Endodermal cell (in vitro differentiated cells): ENCODE measurements at regions not wholly inside any gene's neighbourhood (a gene's known extent, or its start where the extent isn't known, plus 50 kb on each side); places are given as distances from the start of the nearest gene placed in this dataset.

Experiments used
- DNase-seq: peaks from one replicate; pipeline ENCODE4 v3.0.0-alpha.2; 2017
- H3K27ac ChIP-seq: 2 replicates; pipeline ENCODE4 v1.5.1; 2013; ENCODE audit warnings: mild to moderate bottlenecking, low read depth, low read length, moderate library complexity
- H3K27me3 ChIP-seq: 2 replicates; pipeline ENCODE4 v1.6.1; 2013; ENCODE audit warnings: mild to moderate bottlenecking, low read length, moderate library complexity; ENCODE audit not compliant: insufficient read depth, control insufficient read depth, poor library complexity, severe bottlenecking
- H3K36me3 ChIP-seq: 2 replicates; pipeline ENCODE4 v1.7.0; 2013; ENCODE audit warnings: mild to moderate bottlenecking, low read length, moderate library complexity; ENCODE audit not compliant: control insufficient read depth, insufficient read depth
- H3K4me1 ChIP-seq: one replicate; pipeline ENCODE4 v1.7.0; 2013; ENCODE audit warnings: low read length; ENCODE audit not compliant: control insufficient read depth, insufficient read depth
- H3K4me3 ChIP-seq: 2 replicates; pipeline ENCODE4 v1.5.1; 2013; ENCODE audit warnings: mild to moderate bottlenecking, low read length, moderate library complexity
- H3K9ac ChIP-seq: 2 replicates; pipeline ENCODE4 v1.6.1; 2013; ENCODE audit warnings: mild to moderate bottlenecking, low read length, moderate library complexity; ENCODE audit not compliant: poor library complexity, severe bottlenecking; ENCODE audit errors: extremely low read depth
- H3K9me3 ChIP-seq: 2 replicates; pipeline ENCODE4 v1.6.1; 2013; ENCODE audit warnings: mild to moderate bottlenecking, low read length, moderate library complexity; ENCODE audit not compliant: control insufficient read depth
- H3K27ac Mint-ChIP-seq: 2 replicates; pipeline ENCODE4 v1.8.0; 2020; ENCODE audit warnings: mixed read lengths
- H3K27me3 Mint-ChIP-seq: 2 replicates; pipeline ENCODE4 v1.8.0; 2021; ENCODE audit warnings: mild to moderate bottlenecking, mixed read lengths; ENCODE audit not compliant: insufficient read depth
- H3K36me3 Mint-ChIP-seq: 2 replicates; pipeline ENCODE4 v1.8.0; 2020; ENCODE audit warnings: low read depth, mixed read lengths
- H3K4me1 Mint-ChIP-seq: 2 replicates; pipeline ENCODE4 v1.8.0; 2020; ENCODE audit warnings: mixed read lengths
- H3K4me3 Mint-ChIP-seq: 2 replicates; pipeline ENCODE4 v1.8.0; 2020; ENCODE audit warnings: mild to moderate bottlenecking, moderate library complexity, mixed read lengths
- H3K9me3 Mint-ChIP-seq: 2 replicates; pipeline ENCODE4 v1.8.0; 2020; ENCODE audit warnings: mild to moderate bottlenecking, mixed read lengths
- WGBS, 2 experiments: methylation state at CpG; one replicate each; pipeline versions ENCODE4 v1.1.5 to v1.1.7; 2013; ENCODE audit warnings: missing lambda C conversion rate in 2 of 2, mixed read lengths in 1 of 2; ENCODE audit not compliant: insufficient coverage in 1 of 2, insufficient read length in 1 of 2; 5-methylcytosine and 5-hydroxymethylcytosine counted together
- TF ChIP-seq, protein P1 (sequence below): fragments of 200-600 bp; sonication (generic); conservative IDR thresholded peaks from 2 replicates; pipeline ENCODE4 v1.5.0; 2021; ENCODE audit warnings: antibody characterized with exemption, mild to moderate bottlenecking

DNA sequence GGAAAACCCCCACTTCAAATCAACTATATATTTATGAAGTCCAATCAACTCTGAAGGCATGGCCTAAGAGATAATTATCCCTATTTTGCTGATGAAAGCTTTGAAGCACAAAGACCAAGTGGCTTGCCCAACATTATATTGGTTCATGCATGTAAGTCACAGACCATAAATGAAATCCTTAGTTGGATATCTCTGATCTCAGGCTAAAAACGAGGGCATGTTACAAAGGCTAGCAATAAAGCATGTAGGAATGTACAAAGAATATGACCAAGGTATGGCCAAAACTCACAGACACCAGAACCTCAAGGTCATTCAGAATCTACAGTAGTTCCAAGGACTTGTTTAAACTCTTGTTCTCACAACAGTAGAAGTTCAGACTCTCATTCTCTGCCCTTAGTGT is 100.2 kb upstream of the SESN3 start:
- no peak overlapping the region for H3K27ac ChIP-seq
- no peak for DNase-seq
- no peak overlapping the region for H3K4me3 ChIP-seq
- Mint-ChIP-seq H3K4me3 (no peak overlapping the region), H3K36me3 (no peaks in the 10 kb centered on the region), H3K9me3 (no peaks in the 10 kb centered on the region), H3K27me3 (peaks cover 17% of the 10 kb centered on the region), H3K27ac (no peak overlapping the region), H3K4me1 (peaks cover 40% of the 10 kb centered on the region)
- H3K36me3 ChIP-seq, result no peaks in the 10 kb centered on the region
- H3K9me3 ChIP-seq, result no peaks in the 10 kb centered on the region
- H3K27me3 ChIP-seq, result no peaks in the 10 kb centered on the region
- H3K4me1 ChIP-seq, result peaks cover 14% of the 10 kb centered on the region
- TF ChIP-seq, protein P1, sequence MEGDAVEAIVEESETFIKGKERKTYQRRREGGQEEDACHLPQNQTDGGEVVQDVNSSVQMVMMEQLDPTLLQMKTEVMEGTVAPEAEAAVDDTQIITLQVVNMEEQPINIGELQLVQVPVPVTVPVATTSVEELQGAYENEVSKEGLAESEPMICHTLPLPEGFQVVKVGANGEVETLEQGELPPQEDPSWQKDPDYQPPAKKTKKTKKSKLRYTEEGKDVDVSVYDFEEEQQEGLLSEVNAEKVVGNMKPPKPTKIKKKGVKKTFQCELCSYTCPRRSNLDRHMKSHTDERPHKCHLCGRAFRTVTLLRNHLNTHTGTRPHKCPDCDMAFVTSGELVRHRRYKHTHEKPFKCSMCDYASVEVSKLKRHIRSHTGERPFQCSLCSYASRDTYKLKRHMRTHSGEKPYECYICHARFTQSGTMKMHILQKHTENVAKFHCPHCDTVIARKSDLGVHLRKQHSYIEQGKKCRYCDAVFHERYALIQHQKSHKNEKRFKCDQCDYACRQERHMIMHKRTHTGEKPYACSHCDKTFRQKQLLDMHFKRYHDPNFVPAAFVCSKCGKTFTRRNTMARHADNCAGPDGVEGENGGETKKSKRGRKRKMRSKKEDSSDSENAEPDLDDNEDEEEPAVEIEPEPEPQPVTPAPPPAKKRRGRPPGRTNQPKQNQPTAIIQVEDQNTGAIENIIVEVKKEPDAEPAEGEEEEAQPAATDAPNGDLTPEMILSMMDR, result no peak
- no peak overlapping the region for H3K9ac ChIP-seq
- 89 to 100% methylated on average over 1 of the region's 1 CpG for WGBS, 2 experiments

- 71 to 91% methylated on average over 1 of the region's 1 CpG for WGBS, 2 experiments
- peaks cover 12% of the 10 kb centered on the region for H3K27me3 Mint-ChIP-seq
- no peak overlapping the region for H3K27ac ChIP-seq
- no peak overlapping the region for H3K9ac ChIP-seq
- peaks cover 14% of the 10 kb centered on the region for H3K4me1 ChIP-seq
- peak; percentile 64 for DNase-seq
- TF ChIP-seq, protein P1, result no peak
- H3K9me3 ChIP-seq, result no peaks in the 10 kb centered on the region
- H3K27me3 ChIP-seq, result no peaks in the 10 kb centered on the region
- H3K4me3 ChIP-seq, result no peak overlapping the region
- peaks cover 42% of the 10 kb centered on the region for H3K4me1 Mint-ChIP-seq
- no peaks in the 10 kb centered on the region for H3K9me3 Mint-ChIP-seq
- no peaks in the 10 kb centered on the region for H3K36me3 ChIP-seq
- no peak overlapping the region for H3K4me3 Mint-ChIP-seq
- H3K27ac Mint-ChIP-seq, result no peak overlapping the region
- no peaks in the 10 kb centered on the region for H3K36me3 Mint-ChIP-seq
Measured at GRCh38 chr11:95330302-95330701, 99.3 kb upstream of the SESN3 start.

- H3K4me3 Mint-ChIP-seq, result no peak overlapping the region
- H3K36me3 Mint-ChIP-seq, result no peaks in the 10 kb centered on the region
- peaks cover 35% of the 10 kb centered on the region for H3K4me1 Mint-ChIP-seq
- TF ChIP-seq, protein P1, result no peak
- peaks cover 4% of the 10 kb centered on the region for H3K9me3 Mint-ChIP-seq
- H3K27me3 ChIP-seq, result no peaks in the 10 kb centered on the region
- H3K9ac ChIP-seq, result no peak overlapping the region
- no peak overlapping the region for H3K27ac ChIP-seq
- no peaks in the 10 kb centered on the region for H3K9me3 ChIP-seq
- 90% methylated on average over 2 of the region's 2 CpGs for WGBS, 2 experiments
- peaks cover 8% of the 10 kb centered on the region for H3K27me3 Mint-ChIP-seq
- no peak overlapping the region for H3K4me3 ChIP-seq
- H3K4me1 ChIP-seq, result peaks cover 12% of the 10 kb centered on the region
- no peaks in the 10 kb centered on the region for H3K36me3 ChIP-seq
- no peak overlapping the region for H3K27ac Mint-ChIP-seq
- no peak for DNase-seq
Measured at GRCh38 chr11:95327273-95327948, 96.4 kb upstream of the SESN3 start.
